Right atrium auricular region (tissue), 2 donors: ENCODE measurements at regions not wholly inside any gene's neighbourhood (a gene's known extent, or its start where the extent isn't known, plus 50 kb on each side); places are given as distances from the start of the nearest gene placed in this dataset.

ENCODE experiments used
- DNase-seq: peaks from one replicate; pipeline ENCODE4 v3.0.0-alpha.2; 2019; ENCODE audit warnings: low spot score
- H3K27ac ChIP-seq, 2 donors: fragments of 200-600 bp; sonication (generic); 1 replicate in 1 of 2; 2 replicates in 1 of 2; pipeline ENCODE4 v1.5.1; 2016 to 2019
- H3K27me3 ChIP-seq, 2 donors: fragments of 200-600 bp; sonication (generic); one replicate each; pipeline versions ENCODE4 v1.5.1 to v1.6.0; 2017 to 2019
- H3K36me3 ChIP-seq: fragments of 200-600 bp; sonication (generic); one replicate; pipeline ENCODE4 v1.5.1; 2016
- H3K4me1 ChIP-seq, 2 donors: fragments of 200-600 bp; sonication (generic); one replicate each; pipeline versions ENCODE4 v1.5.1 to v1.6.0; 2017 to 2019
- H3K4me3 ChIP-seq, 2 donors: fragments of 200-600 bp; sonication (generic); 1 replicate in 1 of 2; 2 replicates in 1 of 2; pipeline ENCODE4 v1.5.1; 2017 to 2019; ENCODE audit warnings: mild to moderate bottlenecking in 1 of 2, moderate library complexity in 1 of 2
- H3K9me3 ChIP-seq, 2 donors: fragments of 200-600 bp; sonication (generic); one replicate each; pipeline ENCODE4 v1.5.1; 2019
- TF ChIP-seq, protein P1 (sequence below), 2 donors: fragments of 200-600 bp; sonication (generic); IDR thresholded peaks; one replicate each; pipeline ENCODE4 v1.5.1; 2019; ENCODE audit warnings: antibody characterized with exemption in 2 of 2

- TF ChIP-seq, protein P1, sequence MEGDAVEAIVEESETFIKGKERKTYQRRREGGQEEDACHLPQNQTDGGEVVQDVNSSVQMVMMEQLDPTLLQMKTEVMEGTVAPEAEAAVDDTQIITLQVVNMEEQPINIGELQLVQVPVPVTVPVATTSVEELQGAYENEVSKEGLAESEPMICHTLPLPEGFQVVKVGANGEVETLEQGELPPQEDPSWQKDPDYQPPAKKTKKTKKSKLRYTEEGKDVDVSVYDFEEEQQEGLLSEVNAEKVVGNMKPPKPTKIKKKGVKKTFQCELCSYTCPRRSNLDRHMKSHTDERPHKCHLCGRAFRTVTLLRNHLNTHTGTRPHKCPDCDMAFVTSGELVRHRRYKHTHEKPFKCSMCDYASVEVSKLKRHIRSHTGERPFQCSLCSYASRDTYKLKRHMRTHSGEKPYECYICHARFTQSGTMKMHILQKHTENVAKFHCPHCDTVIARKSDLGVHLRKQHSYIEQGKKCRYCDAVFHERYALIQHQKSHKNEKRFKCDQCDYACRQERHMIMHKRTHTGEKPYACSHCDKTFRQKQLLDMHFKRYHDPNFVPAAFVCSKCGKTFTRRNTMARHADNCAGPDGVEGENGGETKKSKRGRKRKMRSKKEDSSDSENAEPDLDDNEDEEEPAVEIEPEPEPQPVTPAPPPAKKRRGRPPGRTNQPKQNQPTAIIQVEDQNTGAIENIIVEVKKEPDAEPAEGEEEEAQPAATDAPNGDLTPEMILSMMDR (IDR thresholded peaks at IDR 0.05), result no peak
- Histone ChIP-seq H3K27me3 (no peaks in the 10 kb centered on the region), H3K9me3 (no peaks in the 10 kb centered on the region), H3K27ac (no peak overlapping the region), H3K36me3 (no peaks in the 10 kb centered on the region), H3K4me1 (no peaks in the 10 kb centered on the region), H3K4me3 (no peak overlapping the region)
- no peak for DNase-seq
These were observed 169.2 kb upstream of the NABP1 start for GRCh38 chr2:191508738-191509137.

DNA sequence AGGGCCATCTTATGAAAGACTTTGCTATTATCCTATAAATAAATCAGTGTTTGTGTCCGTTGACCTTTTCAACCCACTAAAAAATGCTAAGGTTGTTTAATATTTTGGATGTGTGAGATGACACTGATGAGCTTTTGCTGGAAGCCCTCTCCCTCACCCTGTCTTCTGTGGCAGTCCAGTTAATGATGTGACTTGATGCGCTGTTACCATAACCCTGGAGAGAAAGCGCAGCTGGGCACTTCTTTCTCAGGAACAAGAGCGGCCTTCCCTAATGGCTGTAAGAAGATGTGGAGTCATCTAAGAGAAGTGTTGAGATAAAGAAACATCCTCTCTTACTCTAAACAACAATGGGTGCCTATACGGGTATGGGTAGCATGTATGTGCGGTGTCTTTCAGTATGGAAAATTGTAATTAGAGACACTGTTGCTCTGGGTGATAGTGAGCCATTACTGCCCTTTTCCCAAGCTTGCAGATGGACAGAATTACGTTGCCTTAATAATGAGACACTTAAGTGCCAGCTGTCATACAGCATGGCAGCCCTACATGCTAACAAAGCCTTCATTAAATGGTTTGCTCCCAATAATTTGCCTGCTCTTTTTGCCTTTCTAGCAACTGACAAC is 165.6 kb upstream of the NABP1 start:
- DNase-seq, result peak; percentile 2
- Histone ChIP-seq H3K27me3 (no peaks in the 10 kb centered on the region), H3K4me3 (no peak overlapping the region), H3K9me3 (no peaks in the 10 kb centered on the region), H3K36me3 (no peaks in the 10 kb centered on the region), H3K4me1 (no peaks in the 10 kb centered on the region), H3K27ac (no peak overlapping the region)
- TF ChIP-seq, protein P1 (IDR thresholded peaks at IDR 0.05), result no peak

- no peak for DNase-seq
- Histone ChIP-seq H3K9me3 (no peaks in the 10 kb centered on the region), H3K27ac (no peak overlapping the region), H3K27me3 (no peaks in the 10 kb centered on the region), H3K4me3 (no peak overlapping the region), H3K4me1 (no peaks in the 10 kb centered on the region), H3K36me3 (no peaks in the 10 kb centered on the region)
- TF ChIP-seq, protein P1 (IDR thresholded peaks at IDR 0.05), result no peak
These were observed 165.1 kb upstream of the NABP1 start for GRCh38 chr2:191512874-191513273.

- no peaks in the 10 kb centered on the region for H3K4me1 ChIP-seq
- no peak overlapping the region for H3K4me3 ChIP-seq
- TF ChIP-seq, protein P1 (IDR thresholded peaks at IDR 0.05), result no peak
- H3K36me3 ChIP-seq, result no peaks in the 10 kb centered on the region
- no peaks in the 10 kb centered on the region for H3K27me3 ChIP-seq
- DNase-seq, result peak; percentile 32
- H3K9me3 ChIP-seq, result no peaks in the 10 kb centered on the region
- H3K27ac ChIP-seq, result no peak overlapping the region
These were observed 163.3 kb upstream of the NABP1 start for GRCh38 chr2:191514613-191515012.

GRCh38 chr2:191515551-191515950 is 162.4 kb upstream of the NABP1 start:
- H3K9me3 ChIP-seq, result no peaks in the 10 kb centered on the region
- no peaks in the 10 kb centered on the region for H3K4me1 ChIP-seq
- no peak overlapping the region for H3K4me3 ChIP-seq
- no peaks in the 10 kb centered on the region for H3K36me3 ChIP-seq
- peak; percentile 44 for DNase-seq
- TF ChIP-seq, protein P1 (IDR thresholded peaks at IDR 0.05), result no peak
- H3K27ac ChIP-seq, result no peak overlapping the region
- no peaks in the 10 kb centered on the region for H3K27me3 ChIP-seq

- no peak for DNase-seq
- Histone ChIP-seq H3K4me1 (no peaks in the 10 kb centered on the region), H3K4me3 (no peak overlapping the region), H3K36me3 (no peaks in the 10 kb centered on the region), H3K27me3 (no peaks in the 10 kb centered on the region), H3K27ac (no peak overlapping the region), H3K9me3 (no peaks in the 10 kb centered on the region)
- TF ChIP-seq, protein P1 (IDR thresholded peaks at IDR 0.05), result no peak
These were observed 161.7 kb upstream of the NABP1 start for GRCh38 chr2:191516260-191516659.
